SU-DHL-6 (cell line): ENCODE measurements at regions not wholly inside any gene's neighbourhood (a gene's known extent, or its start where the extent isn't known, plus 50 kb on each side); places are given as distances from the start of the nearest gene placed in this dataset.

Experiments
- H2AFZ ChIP-seq: fragments of 200-600 bp; sonication (generic); 2 replicates; pipeline ENCODE4 v1.6.1; 2014; ENCODE audit warnings: low read depth, mild to moderate bottlenecking, moderate library complexity, mixed read lengths, antibody characterized with exemption, low read length; ENCODE audit not compliant: severe bottlenecking
- H3F3A ChIP-seq: fragments of 200-600 bp; shearing (Covaris generic); 2 replicates; pipeline ENCODE4 v1.6.0; 2016; ENCODE audit warnings: antibody characterized with exemption, mild to moderate bottlenecking; ENCODE audit not compliant: insufficient read depth
- H3K27ac ChIP-seq: fragments of 200-600 bp; sonication (generic); 2 replicates; pipeline ENCODE4 v1.5.1; 2016; ENCODE audit warnings: low read depth, mild to moderate bottlenecking, low read length, moderate library complexity, mixed read lengths
- H3K27me3 ChIP-seq: fragments of 200-600 bp; sonication (generic), shearing (Covaris generic); 2 replicates; pipeline ENCODE4 v1.6.0; 2014; ENCODE audit warnings: mild to moderate bottlenecking, low read length
- H3K36me3 ChIP-seq: fragments of 200-600 bp; sonication (generic); 2 replicates; pipeline ENCODE4 v1.6.1; 2014; ENCODE audit warnings: mild to moderate bottlenecking, low read length, mixed read lengths
- H3K4me2 ChIP-seq: fragments of 300-600, 200-600 bp; shearing (Covaris generic), sonication (generic); 2 replicates; pipeline ENCODE4 v1.6.0; 2014; ENCODE audit warnings: low read length, low read depth, mild to moderate bottlenecking; ENCODE audit not compliant: poor library complexity, severe bottlenecking
- H3K4me3 ChIP-seq: fragments of 200-600 bp; sonication (generic); 2 replicates; pipeline ENCODE4 v1.5.1; 2014; ENCODE audit warnings: antibody characterized with exemption, low read length, mild to moderate bottlenecking, mixed read lengths; ENCODE audit not compliant: insufficient read depth, poor library complexity, severe bottlenecking
- H3K79me2 ChIP-seq: fragments of 200-600 bp; sonication (generic); 2 replicates; pipeline ENCODE4 v1.6.1; 2014; ENCODE audit warnings: mild to moderate bottlenecking, low read length, moderate library complexity; ENCODE audit not compliant: insufficient read depth
- H3K9ac ChIP-seq: fragments of 200-600 bp; sonication (generic); 2 replicates; pipeline ENCODE4 v1.7.0; 2014; ENCODE audit warnings: mild to moderate bottlenecking, low read length
- H3K9me2 ChIP-seq: fragments of 200-600 bp; sonication (generic); replicated peaks from 2 replicates; pipeline ENCODE4 v1.6.1; 2014; ENCODE audit warnings: low read length; ENCODE audit not compliant: insufficient read depth
- H3K9me3 ChIP-seq: fragments of 200-600 bp; sonication (generic); 2 replicates; pipeline ENCODE4 v1.6.1; 2014; ENCODE audit warnings: low read length, mixed read lengths; ENCODE audit not compliant: insufficient read depth
- H4K20me1 ChIP-seq: fragments of 200-600 bp; sonication (generic); 2 replicates; pipeline ENCODE4 v1.6.1; 2014; ENCODE audit warnings: low read depth, mild to moderate bottlenecking, antibody characterized with exemption, low read length, moderate library complexity, mixed read lengths
- EZH2phosphoT487 ChIP-seq: fragments of 200-600 bp; sonication (generic), shearing (Covaris generic); conservative IDR thresholded peaks from 2 replicates; pipeline ENCODE4 v1.6.1; 2018; ENCODE audit warnings: mild to moderate bottlenecking, antibody characterized with exemption, low read length, moderate library complexity, mixed read lengths
- TF ChIP-seq, protein P1 (sequence below): fragments of 200-600 bp; sonication (generic); IDR thresholded peaks from one replicate; pipeline ENCODE4 v1.5.1; 2017; ENCODE audit warnings: antibody characterized with exemption, mild to moderate bottlenecking, low read length, moderate library complexity; ENCODE audit not compliant: insufficient read depth, poor library complexity, severe bottlenecking

DNA sequence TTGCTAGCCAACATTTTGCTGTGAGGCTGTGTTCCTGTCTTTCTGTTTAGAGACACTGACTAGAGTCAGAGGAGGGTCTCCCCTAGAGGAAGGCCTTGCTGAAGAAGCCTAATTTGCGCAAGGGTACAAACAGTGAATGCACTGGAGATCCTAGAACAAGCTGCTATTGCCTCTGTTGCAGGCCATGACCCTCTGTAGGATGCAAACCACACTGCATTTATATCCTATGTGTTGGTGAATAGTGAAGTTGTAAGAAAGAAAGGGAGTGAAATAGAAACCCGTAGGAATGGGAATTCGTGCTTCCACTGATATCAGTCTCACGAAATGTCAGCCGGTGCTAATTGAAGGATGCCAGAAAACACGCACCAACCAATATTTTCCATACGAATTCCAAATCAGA, 88.2 kb downstream of the GJA1 start:
- Histone ChIP-seq H3K36me3 (no peaks in the 10 kb centered on the region), H3K27me3 (no peaks in the 10 kb centered on the region), H4K20me1 (no peaks in the 10 kb centered on the region), H3K9ac (no peak overlapping the region), H3K9me2 (no peaks in the 10 kb centered on the region), H3K4me2 (no peak overlapping the region), H3K4me3 (no peak overlapping the region), H3K27ac (no peak overlapping the region), H3K9me3 (no peaks in the 10 kb centered on the region), H2AFZ (no peak overlapping the region), H3K79me2 (no peaks in the 10 kb centered on the region), H3F3A (no peaks in the 10 kb centered on the region)
- no peak for TF ChIP-seq EZH2phosphoT487
- TF ChIP-seq, protein P1, sequence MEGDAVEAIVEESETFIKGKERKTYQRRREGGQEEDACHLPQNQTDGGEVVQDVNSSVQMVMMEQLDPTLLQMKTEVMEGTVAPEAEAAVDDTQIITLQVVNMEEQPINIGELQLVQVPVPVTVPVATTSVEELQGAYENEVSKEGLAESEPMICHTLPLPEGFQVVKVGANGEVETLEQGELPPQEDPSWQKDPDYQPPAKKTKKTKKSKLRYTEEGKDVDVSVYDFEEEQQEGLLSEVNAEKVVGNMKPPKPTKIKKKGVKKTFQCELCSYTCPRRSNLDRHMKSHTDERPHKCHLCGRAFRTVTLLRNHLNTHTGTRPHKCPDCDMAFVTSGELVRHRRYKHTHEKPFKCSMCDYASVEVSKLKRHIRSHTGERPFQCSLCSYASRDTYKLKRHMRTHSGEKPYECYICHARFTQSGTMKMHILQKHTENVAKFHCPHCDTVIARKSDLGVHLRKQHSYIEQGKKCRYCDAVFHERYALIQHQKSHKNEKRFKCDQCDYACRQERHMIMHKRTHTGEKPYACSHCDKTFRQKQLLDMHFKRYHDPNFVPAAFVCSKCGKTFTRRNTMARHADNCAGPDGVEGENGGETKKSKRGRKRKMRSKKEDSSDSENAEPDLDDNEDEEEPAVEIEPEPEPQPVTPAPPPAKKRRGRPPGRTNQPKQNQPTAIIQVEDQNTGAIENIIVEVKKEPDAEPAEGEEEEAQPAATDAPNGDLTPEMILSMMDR = no peak

DNA sequence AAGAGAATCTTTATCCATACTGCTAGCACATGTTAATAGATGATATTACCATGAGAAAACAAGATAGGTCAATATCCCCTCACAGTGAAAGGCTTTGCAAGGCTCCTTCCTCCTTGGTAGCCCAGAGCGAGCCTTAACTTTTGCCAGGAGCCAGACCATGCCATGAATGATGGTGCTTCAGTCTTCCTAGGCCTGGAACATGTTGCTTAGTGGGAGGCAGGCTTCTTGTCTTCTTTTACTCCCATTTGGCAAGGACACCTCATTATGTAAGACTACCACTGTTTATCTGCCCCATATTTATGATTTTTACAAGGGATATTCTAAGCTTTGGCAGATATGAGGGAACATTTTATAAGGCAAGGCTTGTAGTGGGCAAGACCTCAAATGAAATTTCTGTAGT, 90.8 kb downstream of the GJA1 start:
- no peak overlapping the region for H3K4me2 ChIP-seq
- H3K27me3 ChIP-seq = no peaks in the 10 kb centered on the region
- TF ChIP-seq, protein P1 = no peak
- no peak for TF ChIP-seq EZH2phosphoT487
- no peak overlapping the region for H3K27ac ChIP-seq
- H4K20me1 ChIP-seq = no peaks in the 10 kb centered on the region
- H3K36me3 ChIP-seq = no peaks in the 10 kb centered on the region
- no peaks in the 10 kb centered on the region for H3K79me2 ChIP-seq
- no peak overlapping the region for H3K4me3 ChIP-seq
- H3K9ac ChIP-seq = no peak overlapping the region
- no peaks in the 10 kb centered on the region for H3F3A ChIP-seq
- no peak overlapping the region for H2AFZ ChIP-seq
- no peaks in the 10 kb centered on the region for H3K9me3 ChIP-seq
- no peaks in the 10 kb centered on the region for H3K9me2 ChIP-seq

DNA sequence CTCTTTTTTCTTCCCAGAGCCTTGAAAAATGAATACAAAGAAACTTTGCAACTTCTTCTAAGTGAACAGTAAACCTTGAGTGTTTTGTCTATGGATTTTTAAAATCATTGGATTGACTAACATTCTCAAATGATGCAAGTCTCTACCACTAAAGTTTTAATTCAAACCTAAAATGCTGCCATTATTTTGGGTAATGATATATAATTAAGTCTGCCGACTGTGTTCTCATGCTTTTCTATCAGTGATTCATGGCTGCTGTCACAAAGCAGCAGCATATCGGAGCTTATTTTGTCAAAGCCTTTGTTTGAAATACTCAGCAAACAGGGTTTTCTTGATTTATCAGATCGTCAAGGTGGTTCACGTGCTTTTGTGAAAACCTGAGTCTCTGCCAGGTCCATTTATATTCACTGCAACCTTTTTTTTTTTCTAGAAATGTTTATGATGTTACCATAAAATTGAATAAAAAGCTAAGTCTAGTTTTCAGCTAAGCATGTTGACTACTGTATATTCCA, 96.3 kb downstream of the GJA1 start:
- Histone ChIP-seq H3F3A (no peaks in the 10 kb centered on the region), H3K4me3 (no peak overlapping the region), H3K9me3 (no peaks in the 10 kb centered on the region), H3K36me3 (no peaks in the 10 kb centered on the region), H4K20me1 (no peaks in the 10 kb centered on the region), H3K79me2 (no peaks in the 10 kb centered on the region), H3K9ac (no peak overlapping the region), H2AFZ (no peak overlapping the region), H3K27me3 (no peaks in the 10 kb centered on the region), H3K4me2 (no peak overlapping the region), H3K27ac (no peak overlapping the region), H3K9me2 (no peaks in the 10 kb centered on the region)
- no peak for TF ChIP-seq EZH2phosphoT487
- TF ChIP-seq, protein P1 = no peak
